ENCODE measurements at regions not wholly inside any gene's neighbourhood (a gene's known extent, or its start where the extent isn't known, plus 50 kb on each side); places are given as distances from the start of the nearest gene placed in this dataset.

- POLR2A ChIA-PET, result no interaction called here
- Histone ChIP-seq H3K4me3 (ENCODE audit: low read depth, low read length) (no peak overlapping the region), H3K27me3 (ENCODE audit: control insufficient read depth, insufficient read depth, low read length) (no peaks in the 10 kb centered on the region), H3K27ac (ENCODE audit: low read depth, low read length) (no peak overlapping the region), H3K9me3 (ENCODE audit: control insufficient read depth, insufficient read depth, low read length) (peaks cover 4% of the 10 kb centered on the region; the same call in 1 of the 2 replicates)
- no peak for DNase-seq (ENCODE audit: low read depth, low spot score)
- CTCF ChIA-PET, result no interaction called here
- no peak for TF ChIP-seq CTCF (IDR thresholded peaks at IDR 0.05; ENCODE audit: low read depth, low read length)
These were observed 129.9 kb downstream of the AIPL1 start for GRCh38 chr17:6304894-6305612.

- Histone ChIP-seq H3K27me3 (ENCODE audit: control insufficient read depth, insufficient read depth, low read length) (no peaks in the 10 kb centered on the region), H3K4me3 (ENCODE audit: low read depth, low read length) (no peak overlapping the region), H3K9me3 (ENCODE audit: control insufficient read depth, insufficient read depth, low read length) (peaks cover 2% of the 10 kb centered on the region), H3K27ac (ENCODE audit: low read depth, low read length) (no peak overlapping the region)
- POLR2A ChIA-PET, result no interaction called here
- DNase-seq (ENCODE audit: low read depth, low spot score), result no peak
- CTCF ChIA-PET, result no interaction called here
- no peak for TF ChIP-seq CTCF (IDR thresholded peaks at IDR 0.05; ENCODE audit: low read depth, low read length)
These were observed 131.3 kb downstream of the AIPL1 start for GRCh38 chr17:6303664-6304063.

- ChIA-PET CTCF (no interaction called here), POLR2A (no interaction called here)
- Histone ChIP-seq H3K27ac (ENCODE audit: low read depth, low read length) (no peak overlapping the region), H3K27me3 (ENCODE audit: control insufficient read depth, insufficient read depth, low read length) (no peaks in the 10 kb centered on the region), H3K9me3 (ENCODE audit: control insufficient read depth, insufficient read depth, low read length) (peaks cover 8% of the 10 kb centered on the region; the same call in 1 of the 2 replicates), H3K4me3 (ENCODE audit: low read depth, low read length) (no peak overlapping the region)
- DNase-seq (ENCODE audit: low read depth, low spot score), result no peak
- no peak for TF ChIP-seq CTCF (IDR thresholded peaks at IDR 0.05; ENCODE audit: low read depth, low read length)
These were observed 135.6 kb downstream of the AIPL1 start for GRCh38 chr17:6299275-6299674.

- TF ChIP-seq CTCF (IDR thresholded peaks at IDR 0.05; ENCODE audit: low read depth, low read length), result no peak
- Histone ChIP-seq H3K27ac (ENCODE audit: low read depth, low read length) (no peak overlapping the region), H3K4me3 (ENCODE audit: low read depth, low read length) (no peak overlapping the region), H3K27me3 (ENCODE audit: control insufficient read depth, insufficient read depth, low read length) (no peaks in the 10 kb centered on the region), H3K9me3 (ENCODE audit: control insufficient read depth, insufficient read depth, low read length) (peaks cover 8% of the 10 kb centered on the region; the same call in 1 of the 2 replicates)
- CTCF ChIA-PET, result interaction anchor here (0.9 kb wide), 1 partner anchor 11 kb away, joined by 3 read pairs; no protein-coding TSS in a partner anchor
- DNase-seq (ENCODE audit: low read depth, low spot score), result no peak
- POLR2A ChIA-PET, result no interaction called here
These were observed 137.0 kb downstream of the AIPL1 start for GRCh38 chr17:6297960-6298359.

GRCh38 chr17:6297119-6297518 lies 137.8 kb downstream of the AIPL1 start:
- no peak for TF ChIP-seq CTCF (IDR thresholded peaks at IDR 0.05; ENCODE audit: low read depth, low read length)
- Histone ChIP-seq H3K27ac (ENCODE audit: low read depth, low read length) (no peak overlapping the region), H3K27me3 (ENCODE audit: control insufficient read depth, insufficient read depth, low read length) (no peaks in the 10 kb centered on the region), H3K9me3 (ENCODE audit: control insufficient read depth, insufficient read depth, low read length) (peaks cover 8% of the 10 kb centered on the region; the same call in 1 of the 2 replicates), H3K4me3 (ENCODE audit: low read depth, low read length) (no peak overlapping the region)
- DNase-seq (ENCODE audit: low read depth, low spot score), result no peak
- CTCF ChIA-PET, result interaction anchor here (0.9 kb wide), 1 partner anchor 10 kb away, joined by 3 read pairs; no protein-coding TSS in a partner anchor
- POLR2A ChIA-PET, result no interaction called here
